MV-4-11 (cell line): ENCODE measurements at regions not wholly inside any gene's neighbourhood (a gene's known extent, or its start where the extent isn't known, plus 50 kb on each side); places are given as distances from the start of the nearest gene placed in this dataset.
"Not testable (repeated sequence)": the region's sequence is repeated elsewhere in the genome, so short reads cannot be mapped to it uniquely, and the experiment has no call there.

ENCODE experiments used
- DNase-seq: peaks from one replicate; lab custom pipeline; 2025; lab: John Stamatoyannopoulos, UW

GRCh38 chr9:102728946-102729345 lies 266.2 kb upstream of the CYLC2 start:
- no peak for DNase-seq

GRCh38 chr9:102714184-102714583 lies 280.9 kb upstream of the CYLC2 start:
- DNase-seq, result no peak

GRCh38 chr9:102712910-102713309 lies 282.2 kb upstream of the CYLC2 start:
- DNase-seq, result not testable (repeated sequence)

- peak; percentile 62 for DNase-seq
Observed at GRCh38 chr9:102700936-102701335, 294.2 kb upstream of the CYLC2 start.

- DNase-seq, result no peak
Observed at GRCh38 chr9:102669220-102669619, 325.9 kb upstream of the CYLC2 start.

- no peak for DNase-seq
Observed at GRCh38 chr9:102652471-102652870, 342.7 kb upstream of the CYLC2 start.

- no peak for DNase-seq
Observed at GRCh38 chr9:102650896-102651295, 344.2 kb upstream of the CYLC2 start.

- DNase-seq, result no peak
Observed at GRCh38 chr9:102642651-102643050, 352.5 kb upstream of the CYLC2 start.

GRCh38 chr9:102631559-102631958 lies 363.6 kb upstream of the CYLC2 start:
- DNase-seq, result peak; percentile 25

GRCh38 chr9:102609461-102609860 lies 385.7 kb upstream of the CYLC2 start:
- no peak for DNase-seq

- DNase-seq, result not testable (repeated sequence)
Observed at GRCh38 chr9:102603198-102604195, 391.6 kb upstream of the CYLC2 start.

- DNase-seq, result no peak
Observed at GRCh38 chr9:102594241-102594640, 400.9 kb upstream of the CYLC2 start.

GRCh38 chr9:102587281-102587680 lies 407.9 kb upstream of the CYLC2 start:
- no peak for DNase-seq

- DNase-seq, result no peak
Observed at GRCh38 chr9:102569436-102569835, 425.7 kb upstream of the CYLC2 start.

- no peak for DNase-seq
Observed at GRCh38 chr9:102551346-102551745, 443.8 kb upstream of the CYLC2 start.

GRCh38 chr9:102550886-102551285 lies 444.2 kb upstream of the CYLC2 start:
- no peak for DNase-seq

GRCh38 chr9:102550266-102550665 lies 444.9 kb upstream of the CYLC2 start:
- no peak for DNase-seq

GRCh38 chr9:102534031-102534430 lies 461.1 kb upstream of the CYLC2 start:
- DNase-seq, result no peak

GRCh38 chr9:102521097-102521755 lies 473.9 kb upstream of the CYLC2 start:
- no peak for DNase-seq

GRCh38 chr9:102519423-102519822 lies 475.7 kb upstream of the CYLC2 start:
- DNase-seq, result no peak

- no peak for DNase-seq
Observed at GRCh38 chr9:102518324-102518723, 476.8 kb upstream of the CYLC2 start.

GRCh38 chr9:102514541-102514940 lies 480.6 kb upstream of the CYLC2 start:
- no peak for DNase-seq

GRCh38 chr9:102507044-102507687 lies 488.0 kb upstream of the CYLC2 start:
- no peak for DNase-seq
